CD4-positive, alpha-beta memory T cell (primary cell): ENCODE measurements at regions not wholly inside any gene's neighbourhood (a gene's known extent, or its start where the extent isn't known, plus 50 kb on each side); places are given as distances from the start of the nearest gene placed in this dataset.

ENCODE experiments used
- CTCF ChIA-PET: fragments of 350-600 bp; sonication (Branson Sonifier 250); formaldehyde crosslinking; loops from one replicate; lab custom pipeline; 2021; ENCODE audit warnings: inconsistent platforms; ENCODE audit not compliant: partially characterized antibody; lab: Charles Lee
- POLR2A ChIA-PET: fragments of 350-600 bp; sonication (Branson Sonifier 250); formaldehyde crosslinking; loops from one replicate; lab custom pipeline; 2021; ENCODE audit not compliant: partially characterized antibody; lab: Charles Lee
- DNase-seq, 5 donors: peaks; one replicate each; pipeline versions ENCODE4 v3.0.0 to v3.0.0-alpha.2; 2020 to 2022; ENCODE audit warnings: mixed read lengths in 1 of 5
- H3K27ac ChIP-seq: one replicate; pipeline ENCODE4 v1.7.0; 2013; ENCODE audit warnings: low read depth, low read length
- H3K27me3 ChIP-seq: 2 replicates; pipeline ENCODE4 v1.7.0; 2013; ENCODE audit warnings: mild to moderate bottlenecking, low read length, moderate library complexity; ENCODE audit not compliant: insufficient read depth
- H3K36me3 ChIP-seq: 2 replicates; pipeline ENCODE4 v1.7.0; 2013; ENCODE audit warnings: mild to moderate bottlenecking, low read length, moderate library complexity; ENCODE audit not compliant: insufficient read depth
- H3K4me1 ChIP-seq: 2 replicates; pipeline ENCODE4 v1.7.0; 2013; ENCODE audit warnings: mild to moderate bottlenecking, low read length, moderate library complexity; ENCODE audit not compliant: insufficient read depth
- H3K4me3 ChIP-seq, 2 donors: one replicate each; pipeline ENCODE4 v1.7.0; 2013; ENCODE audit warnings: low read length in 2 of 2, mild to moderate bottlenecking in 1 of 2
- H3K9me3 ChIP-seq, 2 donors: one replicate each; pipeline ENCODE4 v1.7.0; 2013; ENCODE audit warnings: low read length in 2 of 2, control low read depth in 1 of 2; ENCODE audit not compliant: control insufficient read depth in 1 of 2
- H3K27ac Mint-ChIP-seq, 7 donors: one replicate each; pipeline ENCODE4 v1.8.0; 2020 to 2021; ENCODE audit warnings: mixed read lengths in 7 of 7, mild to moderate bottlenecking in 6 of 7, inconsistent platforms in 3 of 7, moderate library complexity in 3 of 7
- H3K27me3 Mint-ChIP-seq, 2 donors: one replicate each; pipeline ENCODE4 v1.8.0; 2020 to 2021; ENCODE audit warnings: mixed read lengths in 2 of 2
- H3K36me3 Mint-ChIP-seq, 2 donors: one replicate each; pipeline ENCODE4 v1.8.0; 2020 to 2021; ENCODE audit warnings: mixed read lengths in 2 of 2, inconsistent platforms in 1 of 2, mild to moderate bottlenecking in 1 of 2
- H3K4me1 Mint-ChIP-seq, 4 donors: one replicate each; pipeline ENCODE4 v1.8.0; 2020 to 2021; ENCODE audit warnings: mixed read lengths in 4 of 4, mild to moderate bottlenecking in 1 of 4
- H3K4me3 Mint-ChIP-seq, 8 donors: one replicate each; pipeline ENCODE4 v1.8.0; 2020 to 2021; ENCODE audit warnings: mixed read lengths in 8 of 8, mild to moderate bottlenecking in 7 of 8, moderate library complexity in 6 of 8, inconsistent platforms in 3 of 8
- H3K9me3 Mint-ChIP-seq, 8 donors: one replicate each; pipeline ENCODE4 v1.8.0; 2020 to 2021; ENCODE audit warnings: mixed read lengths in 8 of 8, mild to moderate bottlenecking in 5 of 8, inconsistent platforms in 3 of 8, moderate library complexity in 1 of 8
- intact Hi-C: fragments of 100-400 bp; cut with micrococcal nuclease; formaldehyde crosslinking; loops from one replicate; pipeline ENCODE4 v1.15.1; 2023

- H3K9me3 ChIP-seq = no peaks in the 10 kb centered on the region
- Mint-ChIP-seq H3K4me1 (peaks cover 11 to 23% (median 15%) of the 10 kb centered on the region in 4 donors), H3K9me3 (peaks cover 0 to 3% (median 0%) of the 10 kb centered on the region in 8 donors), H3K4me3 (peak overlapping the region in 1 of 8 donors; percentile 38), H3K36me3 (no peaks in the 10 kb centered on the region), H3K27me3 (no peaks in the 10 kb centered on the region), H3K27ac (no peak overlapping the region)
- intact Hi-C loops = loop anchor here (5.0 kb wide), 3 partner anchors 84 to 166 kb away; partner anchors contain the start of gene STT3B
- CTCF ChIA-PET = interaction anchor here (0.6 to 1.4 kb wide), 3 partner anchors 13 to 407 kb away, joined by 3 to 7 read pairs (median 4); no protein-coding TSS in a partner anchor
- POLR2A ChIA-PET = interaction anchor here (1.8 kb wide), 1 partner anchor 155 kb away, joined by 11 read pairs; the partner anchor contains the start of gene STT3B
- no peak for DNase-seq
- H3K27ac ChIP-seq = no peak overlapping the region
- peaks cover 13% of the 10 kb centered on the region for H3K4me1 ChIP-seq
- no peaks in the 10 kb centered on the region for H3K36me3 ChIP-seq
- H3K27me3 ChIP-seq = no peaks in the 10 kb centered on the region
- H3K4me3 ChIP-seq = no peak overlapping the region
Measured at GRCh38 chr3:31378231-31378630, 154.5 kb upstream of the STT3B start.

- Histone ChIP-seq H3K36me3 (no peaks in the 10 kb centered on the region), H3K27ac (no peak overlapping the region), H3K27me3 (no peaks in the 10 kb centered on the region), H3K4me3 (no peak overlapping the region), H3K9me3 (no peaks in the 10 kb centered on the region), H3K4me1 (peaks cover 13% of the 10 kb centered on the region)
- ChIA-PET CTCF (no interaction called here), POLR2A (no interaction called here)
- peaks cover 11 to 23% (median 15%) of the 10 kb centered on the region in 4 donors for H3K4me1 Mint-ChIP-seq
- H3K27ac Mint-ChIP-seq = no peak overlapping the region
- H3K4me3 Mint-ChIP-seq = no peak overlapping the region
- H3K27me3 Mint-ChIP-seq = no peaks in the 10 kb centered on the region
- intact Hi-C loops = loop anchor here (5.0 kb wide), 3 partner anchors 83 to 167 kb away; partner anchors contain the start of gene STT3B
- no peak for DNase-seq
- H3K9me3 Mint-ChIP-seq = peaks cover 0 to 2% (median 0%) of the 10 kb centered on the region in 8 donors
- H3K36me3 Mint-ChIP-seq = no peaks in the 10 kb centered on the region
Measured at GRCh38 chr3:31379598-31379997, 153.1 kb upstream of the STT3B start.

- H3K27me3 ChIP-seq = no peaks in the 10 kb centered on the region
- CTCF ChIA-PET = no interaction called here
- peaks cover 0 to 14% of the 10 kb centered on the region in 2 donors for H3K36me3 Mint-ChIP-seq
Measured at GRCh38 chr3:31382856-31383255, 149.9 kb upstream of the STT3B start.

GRCh38 chr3:31384117-31384516 lies 148.6 kb upstream of the STT3B start:
- H3K9me3 Mint-ChIP-seq = peaks cover 2 to 18% (median 9%) of the 10 kb centered on the region in 8 donors
- POLR2A ChIA-PET = no interaction called here
- intact Hi-C loops = no loop called here
- H3K4me3 Mint-ChIP-seq = no peak overlapping the region
- peaks cover 0 to 14% of the 10 kb centered on the region in 2 donors for H3K36me3 Mint-ChIP-seq
- CTCF ChIA-PET = no interaction called here
- peaks cover 0 to 5% (median 0%) of the 10 kb centered on the region in 4 donors for H3K4me1 Mint-ChIP-seq
- no peaks in the 10 kb centered on the region for H3K4me1 ChIP-seq
- H3K27ac ChIP-seq = no peak overlapping the region
- DNase-seq = no peak
- no peaks in the 10 kb centered on the region for H3K36me3 ChIP-seq
- no peak overlapping the region for H3K27ac Mint-ChIP-seq
- no peaks in the 10 kb centered on the region for H3K9me3 ChIP-seq
- no peak overlapping the region for H3K4me3 ChIP-seq
- H3K27me3 ChIP-seq = no peaks in the 10 kb centered on the region
- H3K27me3 Mint-ChIP-seq = no peaks in the 10 kb centered on the region

More at GRCh38 chr3:31382856-31383255, 149.9 kb upstream of the STT3B start:
- H3K4me3 ChIP-seq = no peak overlapping the region
- no peaks in the 10 kb centered on the region for H3K9me3 ChIP-seq
- H3K4me1 Mint-ChIP-seq = peaks cover 0 to 6% (median 2%) of the 10 kb centered on the region in 4 donors
- H3K4me3 Mint-ChIP-seq = no peak overlapping the region
- H3K27ac Mint-ChIP-seq = no peak overlapping the region
- peaks cover 2 to 18% (median 9%) of the 10 kb centered on the region in 8 donors for H3K9me3 Mint-ChIP-seq
- POLR2A ChIA-PET = no interaction called here
- no peaks in the 10 kb centered on the region for H3K27me3 Mint-ChIP-seq
- DNase-seq = no peak
- intact Hi-C loops = no loop called here
- H3K36me3 ChIP-seq = no peaks in the 10 kb centered on the region
- H3K27ac ChIP-seq = no peak overlapping the region
- no peaks in the 10 kb centered on the region for H3K4me1 ChIP-seq

- no peaks in the 10 kb centered on the region for H3K9me3 ChIP-seq
- no peak overlapping the region for H3K27ac ChIP-seq
- CTCF ChIA-PET = interaction anchor here (1.0 kb wide), 1 partner anchor 58 kb away, joined by 3 read pairs; no protein-coding TSS in a partner anchor
- Mint-ChIP-seq H3K27me3 (no peaks in the 10 kb centered on the region), H3K27ac (no peak overlapping the region), H3K4me1 (peaks cover 4 to 13% (median 9%) of the 10 kb centered on the region in 4 donors), H3K36me3 (peaks cover 0 to 14% of the 10 kb centered on the region in 2 donors), H3K9me3 (peaks cover 0 to 18% (median 9%) of the 10 kb centered on the region in 8 donors), H3K4me3 (no peak overlapping the region)
- H3K4me3 ChIP-seq = no peak overlapping the region
- POLR2A ChIA-PET = no interaction called here
- H3K4me1 ChIP-seq = peaks cover 4% of the 10 kb centered on the region
- no peaks in the 10 kb centered on the region for H3K27me3 ChIP-seq
- no peak for DNase-seq
- intact Hi-C loops = no loop called here
- H3K36me3 ChIP-seq = no peaks in the 10 kb centered on the region
Measured at GRCh38 chr3:31389939-31390338, 142.8 kb upstream of the STT3B start.

GRCh38 chr3:31390466-31390865 lies 142.3 kb upstream of the STT3B start:
- ChIA-PET CTCF (no interaction called here), POLR2A (no interaction called here)
- no peak overlapping the region for H3K27ac ChIP-seq

GRCh38 chr3:31391150-31391549 lies 141.6 kb upstream of the STT3B start:
- ChIA-PET CTCF (no interaction called here), POLR2A (no interaction called here)
- H3K36me3 Mint-ChIP-seq = peaks cover 0 to 14% of the 10 kb centered on the region in 2 donors
- Histone ChIP-seq H3K36me3 (no peaks in the 10 kb centered on the region), H3K27ac (no peak overlapping the region), H3K27me3 (no peaks in the 10 kb centered on the region), H3K4me1 (peaks cover 4% of the 10 kb centered on the region), H3K4me3 (no peak overlapping the region), H3K9me3 (no peaks in the 10 kb centered on the region)
- DNase-seq = no peak
- H3K4me1 Mint-ChIP-seq = peaks cover 4 to 13% (median 9%) of the 10 kb centered on the region in 4 donors
- H3K9me3 Mint-ChIP-seq = peaks cover 0 to 16% (median 9%) of the 10 kb centered on the region in 8 donors
- no peak overlapping the region for H3K27ac Mint-ChIP-seq
- intact Hi-C loops = no loop called here
- H3K27me3 Mint-ChIP-seq = no peaks in the 10 kb centered on the region
- no peak overlapping the region for H3K4me3 Mint-ChIP-seq

More at GRCh38 chr3:31390466-31390865, 142.3 kb upstream of the STT3B start:
- Histone ChIP-seq H3K36me3 (no peaks in the 10 kb centered on the region), H3K9me3 (no peaks in the 10 kb centered on the region), H3K27me3 (no peaks in the 10 kb centered on the region), H3K4me1 (peaks cover 4% of the 10 kb centered on the region), H3K4me3 (no peak overlapping the region)
- Mint-ChIP-seq H3K36me3 (peaks cover 0 to 14% of the 10 kb centered on the region in 2 donors), H3K27me3 (no peaks in the 10 kb centered on the region), H3K4me1 (peaks cover 4 to 13% (median 9%) of the 10 kb centered on the region in 4 donors), H3K27ac (peak overlapping the region in 1 of 7 donors; percentile 44), H3K9me3 (peaks cover 0 to 18% (median 9%) of the 10 kb centered on the region in 8 donors), H3K4me3 (no peak overlapping the region)
- DNase-seq = no peak
- intact Hi-C loops = no loop called here
